K562 (cell line): ENCODE measurements at regions not wholly inside any gene's neighbourhood (a gene's known extent, or its start where the extent isn't known, plus 50 kb on each side); places are given as distances from the start of the nearest gene placed in this dataset.
A peak's percentile ranks its signal among the peaks of the same experiment; 100 is the strongest.

Source experiments
- ATF7 ChIP-seq: fragments of 450-650 bp; IDR thresholded peaks from 2 replicates; pipeline ENCODE4 v1.7.1; 2014; ENCODE audit warnings: mild to moderate bottlenecking, moderate library complexity
- EZH2 ChIP-seq: IDR thresholded peaks from 2 replicates; pipeline ENCODE4 v1.6.1; 2012; ENCODE audit warnings: low read depth, mild to moderate bottlenecking, inconsistent platforms, low read length, borderline replicate concordance
- FOXJ3 ChIP-seq: sonication (generic); formaldehyde crosslinking; IDR thresholded peaks from 2 replicates; pipeline ENCODE4 v1.4.0; 2020; ENCODE audit warnings: mild to moderate bottlenecking, missing genetic modification reagents
- ZNF24 ChIP-seq: fragments of 450-650 bp; IDR thresholded peaks from 2 replicates; pipeline ENCODE4 v1.6.1; 2016
- ZNF274 ChIP-seq: IDR thresholded peaks from 2 replicates; pipeline ENCODE4 v1.6.1; 2011; ENCODE audit warnings: low read depth, mild to moderate bottlenecking, low read length, moderate library complexity, borderline replicate concordance
- TF ChIP-seq, protein P1 (sequence below), 3 experiments: IDR thresholded peaks in 2 of 3; conservative IDR thresholded peaks in 1 of 3; 2 replicates each; pipeline ENCODE4 v1.5.1; 2011 to 2012; ENCODE audit warnings: low read length in 3 of 3, mild to moderate bottlenecking in 3 of 3, control low read depth in 2 of 3, improper control_type of control experiment in 1 of 3, inconsistent platforms in 1 of 3, low read depth in 1 of 3, mixed read lengths in 1 of 3, moderate library complexity in 1 of 3; ENCODE audit not compliant: insufficient read depth in 2 of 3

DNA sequence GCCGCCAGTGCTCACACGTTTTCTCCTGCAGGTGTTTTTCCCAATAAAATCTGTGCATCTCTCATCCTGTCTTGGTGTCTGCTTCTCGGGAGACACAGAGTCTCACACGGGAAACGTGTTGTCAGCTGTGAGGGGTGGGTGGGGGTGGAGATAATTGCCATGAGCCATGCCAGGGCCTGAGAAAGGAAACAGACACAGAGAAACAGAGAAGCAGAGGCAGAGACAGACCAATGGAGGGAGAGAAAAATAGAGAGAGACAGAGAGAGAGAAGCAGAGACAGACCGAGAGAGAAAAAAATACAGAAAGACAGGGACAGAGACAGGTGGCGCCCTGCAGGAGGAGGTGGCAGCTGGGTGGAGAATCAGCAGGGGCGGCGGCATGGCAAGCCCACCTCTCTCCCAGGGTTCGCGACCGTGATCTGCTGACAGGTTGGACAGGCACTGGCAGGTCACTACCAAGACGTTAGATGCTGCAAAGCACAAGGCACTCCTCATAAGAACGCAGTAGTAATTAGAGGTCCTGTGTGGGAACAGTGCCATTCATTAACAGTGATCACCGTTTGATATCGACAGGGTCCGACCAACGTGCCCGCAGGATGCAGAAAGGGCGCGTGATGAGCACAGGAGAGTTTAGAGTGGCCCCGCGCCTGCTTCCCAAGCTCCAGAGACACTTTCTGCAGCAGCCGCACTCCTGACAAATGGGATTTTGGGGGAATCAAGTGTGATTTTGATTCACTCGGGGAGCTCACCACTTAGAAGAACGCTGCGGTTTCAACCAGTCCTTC lies 70.5 kb upstream of the INSIG1 start:
- TF ChIP-seq ATF7, result no peak
- peak; percentile 58; the same call in 1 of the 2 replicates for TF ChIP-seq EZH2
- TF ChIP-seq, protein P1, sequence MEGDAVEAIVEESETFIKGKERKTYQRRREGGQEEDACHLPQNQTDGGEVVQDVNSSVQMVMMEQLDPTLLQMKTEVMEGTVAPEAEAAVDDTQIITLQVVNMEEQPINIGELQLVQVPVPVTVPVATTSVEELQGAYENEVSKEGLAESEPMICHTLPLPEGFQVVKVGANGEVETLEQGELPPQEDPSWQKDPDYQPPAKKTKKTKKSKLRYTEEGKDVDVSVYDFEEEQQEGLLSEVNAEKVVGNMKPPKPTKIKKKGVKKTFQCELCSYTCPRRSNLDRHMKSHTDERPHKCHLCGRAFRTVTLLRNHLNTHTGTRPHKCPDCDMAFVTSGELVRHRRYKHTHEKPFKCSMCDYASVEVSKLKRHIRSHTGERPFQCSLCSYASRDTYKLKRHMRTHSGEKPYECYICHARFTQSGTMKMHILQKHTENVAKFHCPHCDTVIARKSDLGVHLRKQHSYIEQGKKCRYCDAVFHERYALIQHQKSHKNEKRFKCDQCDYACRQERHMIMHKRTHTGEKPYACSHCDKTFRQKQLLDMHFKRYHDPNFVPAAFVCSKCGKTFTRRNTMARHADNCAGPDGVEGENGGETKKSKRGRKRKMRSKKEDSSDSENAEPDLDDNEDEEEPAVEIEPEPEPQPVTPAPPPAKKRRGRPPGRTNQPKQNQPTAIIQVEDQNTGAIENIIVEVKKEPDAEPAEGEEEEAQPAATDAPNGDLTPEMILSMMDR (IDR thresholded peaks at IDR 0.05 in 2 of 3, conservative IDR thresholded peaks at IDR 0.05 in 1 of 3; ENCODE audit: insufficient read depth in 2 of 3, low read depth in 1 of 3, low read length in 3 of 3), result no peak
- TF ChIP-seq ZNF24, result no peak
- TF ChIP-seq FOXJ3 (CRISPR knock-in tag), result no peak
- TF ChIP-seq ZNF274, result no peak
